Progenitor cell of endocrine pancreas (in vitro differentiated cells): ENCODE measurements at regions not wholly inside any gene's neighbourhood (a gene's known extent, or its start where the extent isn't known, plus 50 kb on each side); places are given as distances from the start of the nearest gene placed in this dataset.

Experiments
- DNase-seq: peaks from one replicate; pipeline ENCODE4 v3.0.0; 2021; ENCODE audit warnings: low spot score; ENCODE audit not compliant: unreplicated experiment
- H3K27ac Mint-ChIP-seq: 2 replicates; pipeline ENCODE4 v1.8.0; 2021; ENCODE audit warnings: mild to moderate bottlenecking, moderate library complexity, mixed read lengths
- H3K27me3 Mint-ChIP-seq: 2 replicates; pipeline ENCODE4 v1.8.0; 2021; ENCODE audit warnings: mixed read lengths
- H3K36me3 Mint-ChIP-seq: 2 replicates; pipeline ENCODE4 v1.8.0; 2022; ENCODE audit warnings: mixed read lengths; ENCODE audit not compliant: insufficient read depth
- H3K4me1 Mint-ChIP-seq: 2 replicates; pipeline ENCODE4 v1.8.0; 2021; ENCODE audit warnings: low read depth, mixed read lengths
- H3K4me3 Mint-ChIP-seq: 2 replicates; pipeline ENCODE4 v1.8.0; 2021; ENCODE audit warnings: low read depth, mild to moderate bottlenecking, moderate library complexity, mixed read lengths
- H3K9me3 Mint-ChIP-seq: 2 replicates; pipeline ENCODE4 v1.8.0; 2021; ENCODE audit warnings: low read depth, mixed read lengths
- TF ChIP-seq, protein P1 (sequence below): fragments of 200-600 bp; sonication (generic); IDR thresholded peaks from one replicate; pipeline ENCODE4 v1.5.0; 2021; ENCODE audit warnings: antibody characterized with exemption, mild to moderate bottlenecking; ENCODE audit not compliant: unreplicated experiment

DNA sequence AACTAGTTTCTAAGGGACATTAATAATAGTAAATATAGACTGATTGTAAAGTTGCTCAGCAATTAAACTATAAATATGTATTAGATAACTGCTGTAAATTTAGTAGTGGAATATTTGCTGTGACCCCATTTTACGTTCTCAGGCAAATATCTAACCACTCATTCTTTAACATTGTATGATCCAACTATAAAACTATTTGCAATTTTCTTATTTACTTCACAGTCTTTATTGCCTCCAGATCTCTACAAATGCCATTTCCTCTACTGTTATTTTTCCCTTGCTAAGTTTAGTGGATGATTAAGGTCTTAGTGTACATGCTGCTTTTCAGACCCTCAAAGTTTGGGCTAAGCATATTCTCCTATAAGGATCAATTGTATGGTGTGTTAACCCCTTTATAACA is 526.2 kb upstream of the ST8SIA4 start:
- Mint-ChIP-seq H3K4me1 (peaks cover 3% of the 10 kb centered on the region), H3K4me3 (no peak overlapping the region), H3K27ac (no peak overlapping the region), H3K36me3 (no peaks in the 10 kb centered on the region), H3K9me3 (no peaks in the 10 kb centered on the region), H3K27me3 (no peaks in the 10 kb centered on the region)
- TF ChIP-seq, protein P1, sequence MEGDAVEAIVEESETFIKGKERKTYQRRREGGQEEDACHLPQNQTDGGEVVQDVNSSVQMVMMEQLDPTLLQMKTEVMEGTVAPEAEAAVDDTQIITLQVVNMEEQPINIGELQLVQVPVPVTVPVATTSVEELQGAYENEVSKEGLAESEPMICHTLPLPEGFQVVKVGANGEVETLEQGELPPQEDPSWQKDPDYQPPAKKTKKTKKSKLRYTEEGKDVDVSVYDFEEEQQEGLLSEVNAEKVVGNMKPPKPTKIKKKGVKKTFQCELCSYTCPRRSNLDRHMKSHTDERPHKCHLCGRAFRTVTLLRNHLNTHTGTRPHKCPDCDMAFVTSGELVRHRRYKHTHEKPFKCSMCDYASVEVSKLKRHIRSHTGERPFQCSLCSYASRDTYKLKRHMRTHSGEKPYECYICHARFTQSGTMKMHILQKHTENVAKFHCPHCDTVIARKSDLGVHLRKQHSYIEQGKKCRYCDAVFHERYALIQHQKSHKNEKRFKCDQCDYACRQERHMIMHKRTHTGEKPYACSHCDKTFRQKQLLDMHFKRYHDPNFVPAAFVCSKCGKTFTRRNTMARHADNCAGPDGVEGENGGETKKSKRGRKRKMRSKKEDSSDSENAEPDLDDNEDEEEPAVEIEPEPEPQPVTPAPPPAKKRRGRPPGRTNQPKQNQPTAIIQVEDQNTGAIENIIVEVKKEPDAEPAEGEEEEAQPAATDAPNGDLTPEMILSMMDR: no peak
- DNase-seq: no peak

DNA sequence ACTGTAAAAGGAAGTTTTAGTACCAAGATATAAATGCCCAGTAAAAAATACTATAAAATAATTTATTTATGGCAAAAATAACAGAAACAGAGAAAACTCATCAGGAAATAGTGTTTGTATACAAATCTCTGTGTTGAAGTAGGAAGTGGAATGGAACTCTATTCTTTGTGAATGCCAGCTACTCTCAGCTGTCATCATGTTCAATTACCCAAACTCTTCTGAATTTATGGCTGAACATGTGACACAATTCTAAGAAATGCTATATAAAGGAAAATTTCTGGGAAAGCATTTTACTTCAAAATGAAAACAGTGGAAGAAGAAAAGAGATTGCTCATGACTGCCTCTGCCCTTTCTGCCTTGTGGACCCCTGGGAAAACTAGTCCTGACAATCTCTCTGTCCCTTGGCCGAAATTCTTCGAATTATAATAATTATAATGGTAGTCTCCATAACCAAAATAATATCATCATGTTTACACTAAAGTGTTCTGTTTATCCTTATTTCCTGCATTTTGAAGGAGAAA is 522.3 kb upstream of the ST8SIA4 start:
- TF ChIP-seq, protein P1: no peak
- no peaks in the 10 kb centered on the region for H3K27me3 Mint-ChIP-seq

DNA sequence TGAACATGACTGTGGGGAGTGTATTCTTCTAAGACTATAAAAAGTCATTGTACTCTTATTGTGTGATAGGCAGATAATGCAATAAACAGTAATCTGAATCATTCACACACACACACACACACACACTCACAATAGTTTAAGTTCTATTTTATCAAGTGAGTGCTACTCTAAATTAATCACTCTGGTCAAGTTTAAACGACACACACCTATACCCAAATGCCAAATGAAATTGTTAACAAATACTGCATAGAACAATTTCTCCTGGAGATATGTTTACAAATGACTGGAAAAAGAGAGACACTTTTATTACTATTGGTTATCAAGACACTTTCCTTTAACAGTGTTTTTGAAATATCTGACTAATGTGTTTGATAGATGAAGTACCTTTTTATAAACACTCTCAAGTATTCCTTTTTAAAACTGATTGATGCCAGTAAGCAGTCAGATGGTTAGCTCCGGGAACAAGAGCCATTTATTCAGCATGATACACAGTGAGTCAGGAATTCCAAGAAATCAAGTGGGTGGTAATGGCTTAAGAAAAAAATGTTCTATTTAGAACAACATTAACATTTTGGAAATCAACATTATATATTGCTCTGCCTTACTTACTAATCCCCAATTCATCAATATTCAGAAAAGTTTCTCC is 521.6 kb upstream of the ST8SIA4 start:
- Mint-ChIP-seq H3K27ac (no peak overlapping the region), H3K27me3 (no peaks in the 10 kb centered on the region), H3K9me3 (no peaks in the 10 kb centered on the region), H3K36me3 (no peaks in the 10 kb centered on the region), H3K4me1 (peaks cover 3% of the 10 kb centered on the region), H3K4me3 (no peak overlapping the region)
- DNase-seq: no peak
- TF ChIP-seq, protein P1: no peak

More for the DNA sequence above, 522.3 kb upstream of the ST8SIA4 start:
- no peak for DNase-seq
- Mint-ChIP-seq H3K4me1 (peaks cover 3% of the 10 kb centered on the region), H3K4me3 (no peak overlapping the region), H3K9me3 (no peaks in the 10 kb centered on the region), H3K36me3 (no peaks in the 10 kb centered on the region), H3K27ac (no peak overlapping the region)

DNA sequence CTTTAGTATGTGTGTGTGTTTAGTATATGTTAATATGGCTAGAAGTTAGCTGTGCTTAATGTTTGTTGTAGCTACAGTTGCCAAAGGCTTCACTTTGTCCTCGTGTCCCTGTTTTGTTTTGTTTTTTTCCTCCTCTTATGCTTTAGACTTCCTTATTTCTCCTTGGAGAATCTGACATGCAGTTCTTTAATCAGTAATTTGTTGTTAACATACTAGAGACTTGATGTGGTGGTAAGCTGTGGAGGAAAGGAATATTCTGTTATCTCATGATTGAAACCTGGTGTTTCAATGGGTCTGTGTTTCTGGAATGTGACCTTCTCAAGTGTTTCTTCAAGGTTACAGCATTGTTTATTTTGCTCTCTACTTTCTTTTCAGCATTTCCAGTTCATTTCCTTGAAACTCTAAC is 515.6 kb upstream of the ST8SIA4 start:
- DNase-seq: no peak
- TF ChIP-seq, protein P1: no peak
- H3K4me3 Mint-ChIP-seq: no peak overlapping the region
- no peaks in the 10 kb centered on the region for H3K36me3 Mint-ChIP-seq
- H3K27me3 Mint-ChIP-seq: no peaks in the 10 kb centered on the region
- H3K9me3 Mint-ChIP-seq: peaks cover 3% of the 10 kb centered on the region
- no peaks in the 10 kb centered on the region for H3K4me1 Mint-ChIP-seq
- no peak overlapping the region for H3K27ac Mint-ChIP-seq

DNA sequence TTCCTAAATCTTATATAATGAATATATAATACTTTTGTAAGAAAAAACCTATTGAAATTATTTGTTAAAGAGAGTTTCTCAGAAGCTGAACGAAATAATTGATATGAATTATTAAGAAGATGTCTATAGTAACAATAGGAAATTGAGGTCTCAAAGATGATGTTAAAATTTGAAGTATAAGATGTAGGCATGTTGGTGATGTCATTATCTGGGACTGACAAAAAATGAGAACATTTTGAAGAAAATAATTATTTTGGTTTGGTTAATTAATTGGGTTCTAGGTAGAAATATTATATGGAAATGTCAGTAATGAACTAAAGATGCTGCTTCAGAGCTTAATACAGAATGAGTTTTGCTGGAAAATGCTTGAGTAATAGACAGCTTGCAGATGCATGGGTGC is 501.4 kb upstream of the ST8SIA4 start:
- Mint-ChIP-seq H3K9me3 (peaks cover 17% of the 10 kb centered on the region), H3K4me3 (no peak overlapping the region), H3K36me3 (no peaks in the 10 kb centered on the region), H3K4me1 (no peaks in the 10 kb centered on the region), H3K27ac (no peak overlapping the region), H3K27me3 (no peaks in the 10 kb centered on the region)
- DNase-seq: no peak
- TF ChIP-seq, protein P1: no peak
